Neural cell (in vitro differentiated cells): ENCODE measurements at regions not wholly inside any gene's neighbourhood (a gene's known extent, or its start where the extent isn't known, plus 50 kb on each side); places are given as distances from the start of the nearest gene placed in this dataset.

Experiments
- H2AFZ ChIP-seq: fragments of 200-600, 300-800 bp; sonication (generic), shearing (Covaris generic); 2 replicates; pipeline ENCODE4 v1.6.0; 2014; ENCODE audit warnings: low read depth, mild to moderate bottlenecking, antibody characterized with exemption, low read length, moderate library complexity
- H3F3A ChIP-seq: fragments of 200-600 bp; shearing (Covaris generic); 2 replicates; pipeline ENCODE4 v1.6.1; 2016; ENCODE audit warnings: mild to moderate bottlenecking, moderate library complexity, mixed read lengths, antibody characterized with exemption, low read length; ENCODE audit not compliant: insufficient read depth, poor library complexity, severe bottlenecking
- H3K27ac ChIP-seq: fragments of 200-600, 300-800 bp; sonication (generic), shearing (Covaris generic); 2 replicates; pipeline ENCODE4 v1.5.1; 2014; ENCODE audit warnings: mild to moderate bottlenecking, low read length, moderate library complexity
- H3K27me3 ChIP-seq: fragments of 300-800, 200-600 bp; sonication (generic), shearing (Covaris generic); 2 replicates; pipeline ENCODE4 v1.6.0; 2014; ENCODE audit warnings: mild to moderate bottlenecking, low read depth, low read length, moderate library complexity; ENCODE audit not compliant: insufficient read depth
- H3K36me3 ChIP-seq: fragments of 300-800, 200-600 bp; sonication (generic), shearing (Covaris generic); 2 replicates; pipeline ENCODE4 v1.5.1; 2014; ENCODE audit warnings: mild to moderate bottlenecking, antibody characterized with exemption, low read length, moderate library complexity; ENCODE audit not compliant: insufficient read depth
- H3K4me2 ChIP-seq: fragments of 300-800, 200-600 bp; sonication (generic), shearing (Covaris generic); 2 replicates; pipeline ENCODE4 v1.6.0; 2014; ENCODE audit warnings: mild to moderate bottlenecking, low read length
- H3K4me3 ChIP-seq: fragments of 300-800, 200-600 bp; sonication (generic), shearing (Covaris generic); 2 replicates; pipeline ENCODE4 v1.5.1; 2014; ENCODE audit warnings: mild to moderate bottlenecking, low read length, moderate library complexity
- H3K79me2 ChIP-seq: fragments of 200-600 bp; shearing (Covaris generic); replicated peaks from 2 replicates; pipeline ENCODE4 v1.6.0; 2014; ENCODE audit warnings: mild to moderate bottlenecking, low read length, moderate library complexity; ENCODE audit not compliant: insufficient read depth
- H3K9ac ChIP-seq: fragments of 300-800, 200-600 bp; sonication (generic), shearing (Covaris generic); 2 replicates; pipeline ENCODE4 v1.6.1; 2016; ENCODE audit warnings: mild to moderate bottlenecking, low read length, mixed read lengths
- H3K9me2 ChIP-seq: fragments of 200-600 bp; shearing (Covaris generic); 2 replicates; pipeline ENCODE4 v1.6.1; 2016; ENCODE audit warnings: mild to moderate bottlenecking, low read length, mixed read lengths; ENCODE audit not compliant: insufficient read depth
- H3K9me3 ChIP-seq: fragments of 200-600, 300-800 bp; sonication (generic), shearing (Covaris generic); 2 replicates; pipeline ENCODE4 v1.6.1; 2016; ENCODE audit warnings: mild to moderate bottlenecking, mixed run types, low read length, moderate library complexity, mixed read lengths
- H4K20me1 ChIP-seq: fragments of 200-600 bp; shearing (Covaris generic); 2 replicates; pipeline ENCODE4 v1.6.1; 2016; ENCODE audit warnings: mild to moderate bottlenecking, mixed run types; ENCODE audit not compliant: insufficient read depth
- EP300 ChIP-seq: fragments of 450-650 bp; conservative IDR thresholded peaks from 2 replicates; pipeline ENCODE4 v1.6.1; 2014; ENCODE audit warnings: antibody characterized with exemption, mild to moderate bottlenecking, moderate library complexity; ENCODE audit not compliant: poor library complexity, severe bottlenecking
- EZH2 ChIP-seq: fragments of 200-600, 300-800 bp; shearing (Covaris generic), sonication (generic); IDR thresholded peaks from 2 replicates; pipeline ENCODE4 v1.6.1; 2014; ENCODE audit warnings: antibody characterized with exemption, low read length, borderline replicate concordance, mild to moderate bottlenecking; ENCODE audit not compliant: insufficient read depth, poor library complexity, severe bottlenecking
- MXI1 ChIP-seq: fragments of 450-650 bp; conservative IDR thresholded peaks from 2 replicates; pipeline ENCODE4 v1.6.1; 2014; ENCODE audit warnings: antibody characterized with exemption, mild to moderate bottlenecking; ENCODE audit not compliant: poor library complexity, severe bottlenecking
- POLR2AphosphoS5 ChIP-seq: IDR thresholded peaks from 2 replicates; pipeline ENCODE4 v1.6.1; 2012
- RAD21 ChIP-seq: fragments of 450-650 bp; conservative IDR thresholded peaks from 2 replicates; pipeline ENCODE4 v1.6.1; 2014; ENCODE audit warnings: antibody characterized with exemption, mild to moderate bottlenecking, moderate library complexity
- SMC3 ChIP-seq: fragments of 450-650 bp; conservative IDR thresholded peaks from 2 replicates; pipeline ENCODE4 v1.6.1; 2014; ENCODE audit warnings: antibody characterized with exemption, mild to moderate bottlenecking, moderate library complexity; ENCODE audit not compliant: poor library complexity
- TAF1 ChIP-seq: IDR thresholded peaks from 2 replicates; pipeline ENCODE4 v1.6.1; 2012; ENCODE audit warnings: low read depth
- TF ChIP-seq, protein P1 (sequence below): fragments of 450-650 bp; IDR thresholded peaks from 2 replicates; pipeline ENCODE4 v1.5.1; 2014; ENCODE audit warnings: antibody characterized with exemption, mild to moderate bottlenecking, moderate library complexity; ENCODE audit not compliant: poor library complexity, severe bottlenecking
- TF ChIP-seq, protein P2 (sequence below): IDR thresholded peaks from 2 replicates; pipeline ENCODE4 v1.6.1; 2012; ENCODE audit warnings: borderline replicate concordance

DNA sequence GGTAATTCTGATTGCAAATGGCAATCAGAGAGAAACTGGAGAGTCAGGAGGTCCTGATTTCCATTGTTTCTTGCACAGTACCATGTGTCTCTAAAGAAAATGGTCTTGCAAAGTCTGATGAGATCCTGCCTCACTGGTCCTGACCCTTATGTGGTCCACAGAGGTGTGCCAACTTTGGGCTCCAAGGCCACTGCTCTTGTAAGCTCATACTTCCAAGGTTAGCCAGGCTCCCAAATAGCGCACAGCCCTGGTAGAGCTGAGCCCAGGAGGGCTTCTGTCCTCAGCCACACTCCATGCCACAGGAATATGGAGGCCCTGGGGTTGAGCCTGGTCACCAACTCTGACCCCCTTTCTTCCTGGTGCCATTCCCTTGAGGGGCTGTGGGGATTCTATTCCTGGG, 80.7 kb downstream of the SDC1 start:
- Histone ChIP-seq H3K27me3 (no peaks in the 10 kb centered on the region), H3K27ac (no peak overlapping the region)

DNA sequence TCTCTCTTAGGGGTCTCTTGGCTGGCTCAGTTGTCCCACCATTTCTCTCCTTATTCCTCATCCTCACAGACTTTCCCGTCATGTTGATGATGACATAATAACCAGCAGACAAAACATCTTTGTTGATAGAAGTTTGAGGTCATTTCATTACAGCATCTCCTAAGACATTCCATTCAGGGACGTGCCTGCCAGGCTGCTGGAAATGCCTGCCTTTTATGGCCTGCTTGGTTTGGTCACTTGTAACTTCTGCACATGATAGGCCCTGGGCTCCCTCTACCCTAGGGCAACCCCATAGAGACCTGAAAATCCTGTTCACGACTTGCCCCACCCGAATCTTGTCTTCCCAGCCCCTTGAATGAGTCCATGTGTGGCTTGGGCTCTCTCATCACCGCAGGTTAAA, 81.7 kb downstream of the SDC1 start:
- Histone ChIP-seq H2AFZ (no peak overlapping the region), H4K20me1 (no peaks in the 10 kb centered on the region), H3F3A (no peaks in the 10 kb centered on the region), H3K9me2 (no peaks in the 10 kb centered on the region), H3K36me3 (no peaks in the 10 kb centered on the region), H3K9me3 (no peaks in the 10 kb centered on the region), H3K79me2 (no peaks in the 10 kb centered on the region), H3K27me3 (no peaks in the 10 kb centered on the region), H3K27ac (no peak overlapping the region), H3K4me2 (no peak overlapping the region), H3K4me3 (no peak overlapping the region), H3K9ac (no peak overlapping the region)
- TF ChIP-seq MXI1, result no peak
- TF ChIP-seq SMC3, result no peak
- TF ChIP-seq POLR2AphosphoS5, result no peak
- no peak for TF ChIP-seq EZH2
- TF ChIP-seq, protein P1, sequence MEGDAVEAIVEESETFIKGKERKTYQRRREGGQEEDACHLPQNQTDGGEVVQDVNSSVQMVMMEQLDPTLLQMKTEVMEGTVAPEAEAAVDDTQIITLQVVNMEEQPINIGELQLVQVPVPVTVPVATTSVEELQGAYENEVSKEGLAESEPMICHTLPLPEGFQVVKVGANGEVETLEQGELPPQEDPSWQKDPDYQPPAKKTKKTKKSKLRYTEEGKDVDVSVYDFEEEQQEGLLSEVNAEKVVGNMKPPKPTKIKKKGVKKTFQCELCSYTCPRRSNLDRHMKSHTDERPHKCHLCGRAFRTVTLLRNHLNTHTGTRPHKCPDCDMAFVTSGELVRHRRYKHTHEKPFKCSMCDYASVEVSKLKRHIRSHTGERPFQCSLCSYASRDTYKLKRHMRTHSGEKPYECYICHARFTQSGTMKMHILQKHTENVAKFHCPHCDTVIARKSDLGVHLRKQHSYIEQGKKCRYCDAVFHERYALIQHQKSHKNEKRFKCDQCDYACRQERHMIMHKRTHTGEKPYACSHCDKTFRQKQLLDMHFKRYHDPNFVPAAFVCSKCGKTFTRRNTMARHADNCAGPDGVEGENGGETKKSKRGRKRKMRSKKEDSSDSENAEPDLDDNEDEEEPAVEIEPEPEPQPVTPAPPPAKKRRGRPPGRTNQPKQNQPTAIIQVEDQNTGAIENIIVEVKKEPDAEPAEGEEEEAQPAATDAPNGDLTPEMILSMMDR, result no peak
- TF ChIP-seq EP300, result no peak
- TF ChIP-seq RAD21, result no peak
- TF ChIP-seq, protein P2, sequence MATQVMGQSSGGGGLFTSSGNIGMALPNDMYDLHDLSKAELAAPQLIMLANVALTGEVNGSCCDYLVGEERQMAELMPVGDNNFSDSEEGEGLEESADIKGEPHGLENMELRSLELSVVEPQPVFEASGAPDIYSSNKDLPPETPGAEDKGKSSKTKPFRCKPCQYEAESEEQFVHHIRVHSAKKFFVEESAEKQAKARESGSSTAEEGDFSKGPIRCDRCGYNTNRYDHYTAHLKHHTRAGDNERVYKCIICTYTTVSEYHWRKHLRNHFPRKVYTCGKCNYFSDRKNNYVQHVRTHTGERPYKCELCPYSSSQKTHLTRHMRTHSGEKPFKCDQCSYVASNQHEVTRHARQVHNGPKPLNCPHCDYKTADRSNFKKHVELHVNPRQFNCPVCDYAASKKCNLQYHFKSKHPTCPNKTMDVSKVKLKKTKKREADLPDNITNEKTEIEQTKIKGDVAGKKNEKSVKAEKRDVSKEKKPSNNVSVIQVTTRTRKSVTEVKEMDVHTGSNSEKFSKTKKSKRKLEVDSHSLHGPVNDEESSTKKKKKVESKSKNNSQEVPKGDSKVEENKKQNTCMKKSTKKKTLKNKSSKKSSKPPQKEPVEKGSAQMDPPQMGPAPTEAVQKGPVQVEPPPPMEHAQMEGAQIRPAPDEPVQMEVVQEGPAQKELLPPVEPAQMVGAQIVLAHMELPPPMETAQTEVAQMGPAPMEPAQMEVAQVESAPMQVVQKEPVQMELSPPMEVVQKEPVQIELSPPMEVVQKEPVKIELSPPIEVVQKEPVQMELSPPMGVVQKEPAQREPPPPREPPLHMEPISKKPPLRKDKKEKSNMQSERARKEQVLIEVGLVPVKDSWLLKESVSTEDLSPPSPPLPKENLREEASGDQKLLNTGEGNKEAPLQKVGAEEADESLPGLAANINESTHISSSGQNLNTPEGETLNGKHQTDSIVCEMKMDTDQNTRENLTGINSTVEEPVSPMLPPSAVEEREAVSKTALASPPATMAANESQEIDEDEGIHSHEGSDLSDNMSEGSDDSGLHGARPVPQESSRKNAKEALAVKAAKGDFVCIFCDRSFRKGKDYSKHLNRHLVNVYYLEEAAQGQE, result no peak
- no peak for TF ChIP-seq TAF1

More for the DNA sequence above, 80.7 kb downstream of the SDC1 start:
- Histone ChIP-seq H2AFZ (no peak overlapping the region), H3K4me3 (no peak overlapping the region), H3K36me3 (no peaks in the 10 kb centered on the region), H3F3A (no peaks in the 10 kb centered on the region), H3K9me2 (no peaks in the 10 kb centered on the region), H3K9me3 (no peaks in the 10 kb centered on the region), H3K79me2 (no peaks in the 10 kb centered on the region), H4K20me1 (no peaks in the 10 kb centered on the region), H3K4me2 (no peak overlapping the region), H3K9ac (no peak overlapping the region)
- TF ChIP-seq EZH2 (no peak), EP300 (no peak), SMC3 (no peak), POLR2AphosphoS5 (no peak), MXI1 (no peak), RAD21 (no peak), TAF1 (no peak)
- TF ChIP-seq, protein P1, result no peak
- TF ChIP-seq, protein P2, result no peak
